ENCODE measurements at regions not wholly inside any gene's neighbourhood (a gene's known extent, or its start where the extent isn't known, plus 50 kb on each side); places are given as distances from the start of the nearest gene placed in this dataset.

- BruUV-seq (replicated peaks), result no TSS peak
- Histone ChIP-seq H2AFZ (ENCODE audit: low read length) (no peak overlapping the region), H3K27ac (ENCODE audit: extremely low read length, insufficient read depth, low read length) (no peak overlapping the region), H3K36me3 (replicated peaks in 1 of 2; ENCODE audit: control insufficient read depth in 1 of 2, insufficient read depth in 2 of 2, low read length in 2 of 2) (no peaks in the 10 kb centered on the region), H3K4me1 (ENCODE audit: insufficient read depth, low read length) (no peaks in the 10 kb centered on the region), H4K20me1 (ENCODE audit: insufficient read depth, low read length) (no peaks in the 10 kb centered on the region), H3K9me3 (ENCODE audit: low read length) (no peaks in the 10 kb centered on the region), H3K4me3 (replicated peaks in 1 of 3; ENCODE audit: insufficient read depth in 1 of 3, low read depth in 2 of 3, low read length in 3 of 3) (no peak overlapping the region), H3K9ac (ENCODE audit: insufficient read depth, low read depth, low read length) (no peak overlapping the region), H3K27me3 (ENCODE audit: control insufficient read depth in 1 of 2, insufficient read depth in 2 of 2, low read length in 2 of 2) (peaks cover 0 to 4% of the 10 kb centered on the region in 2 experiments; a peak in 1 of 5 replicates), H3K4me2 (ENCODE audit: low read depth, low read length) (no peak overlapping the region), H3K79me2 (ENCODE audit: insufficient read depth, low read length) (no peaks in the 10 kb centered on the region)
- ChIA-PET CTCF (ENCODE audit: low intra/inter-chr PET ratio, low total read pairs) (no interaction called here), POLR2A (no interaction called here)
- in situ Hi-C loops (cut with HindIII; ENCODE audit: extremely low pct_ligation_motif_present, low pct_unique_long_range_greater_than_20kb), result no loop called here
- TF ChIP-seq ZSCAN21 (CRISPR knock-in tag; IDR thresholded peaks at IDR 0.05; ENCODE audit: borderline replicate concordance) (no peak), CBX2 (IDR thresholded peaks at IDR 0.05; ENCODE audit: low read depth, low read length) (no peak), CBX2 (CRISPR knock-in tag; IDR thresholded peaks at IDR 0.05; ENCODE audit: low read depth) (no peak), ZNF879 (CRISPR knock-in tag; IDR thresholded peaks at IDR 0.05) (no peak), ZNF597 (CRISPR knock-in tag; IDR thresholded peaks at IDR 0.05) (no peak), KDM4B (CRISPR knock-in tag; IDR thresholded peaks at IDR 0.05) (no peak), ZNF570 (CRISPR knock-in tag; IDR thresholded peaks at IDR 0.05; ENCODE audit: borderline replicate concordance) (no peak), MXD1 (CRISPR knock-in tag; IDR thresholded peaks at IDR 0.05) (no peak), ZNF382 (CRISPR knock-in tag; IDR thresholded peaks at IDR 0.05; ENCODE audit: borderline replicate concordance) (no peak), NCOA5 (CRISPR knock-in tag; IDR thresholded peaks at IDR 0.05) (no peak), ZNF234 (CRISPR knock-in tag; conservative IDR thresholded peaks at IDR 0.05) (no peak), ZNF383 (CRISPR knock-in tag; IDR thresholded peaks at IDR 0.05; ENCODE audit: borderline replicate concordance) (no peak)
- ATAC-seq (no peak), FAIRE-seq (no peak), DNase-seq (ENCODE audit: low spot score) (no peak)
- intact Hi-C loops (cut with micrococcal nuclease; ENCODE audit: unreplicated experiment), result no loop called here
- WGBS (ENCODE audit: low lambda C conversion rate), result 69% methylated on average over 3 of the region's 3 CpGs
These were observed 80.3 kb upstream of the FRY start for GRCh38 chr13:31951215-31951678.
